ENCODE measurements at regions not wholly inside any gene's neighbourhood (a gene's known extent, or its start where the extent isn't known, plus 50 kb on each side); places are given as distances from the start of the nearest gene placed in this dataset.

DNA sequence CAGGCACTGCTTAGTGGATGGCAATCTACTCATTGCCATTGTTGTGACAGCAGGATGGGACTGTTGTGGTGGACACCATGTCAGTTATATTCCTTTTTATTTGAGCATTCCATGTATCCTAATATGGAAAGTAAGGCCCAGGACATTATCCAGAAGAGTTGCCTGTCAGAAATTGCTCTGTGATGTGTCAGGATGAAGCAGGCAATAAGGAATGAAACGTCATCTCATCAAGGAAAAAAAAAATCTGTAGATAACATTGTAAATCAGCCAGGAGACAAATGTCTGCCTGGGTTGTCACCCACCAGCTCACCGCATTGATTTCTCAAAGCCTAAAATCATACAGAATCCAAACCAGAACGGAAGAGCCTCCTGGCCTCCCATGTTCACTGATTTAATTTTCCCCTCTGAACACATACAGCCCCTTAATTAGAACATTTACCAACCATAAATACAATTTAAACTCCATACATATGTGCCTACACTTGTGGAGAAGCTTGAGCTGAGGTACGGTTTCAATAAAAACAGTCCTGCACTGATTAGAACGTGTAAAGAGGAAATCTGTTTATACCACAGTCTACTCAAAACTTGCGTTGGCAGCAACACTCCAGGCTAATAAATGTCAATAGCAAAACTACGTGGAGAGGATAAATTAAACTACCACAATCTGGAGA lies 73.9 kb downstream of the FOXD1 start:
- no peak for DNase-seq

- no peak for DNase-seq
These were observed 74.6 kb downstream of the FOXD1 start for GRCh38 chr5:73373814-73374510.

GRCh38 chr5:73370640-73371583 lies 77.7 kb downstream of the FOXD1 start:
- no peak for DNase-seq

- no peak for DNase-seq
These were observed 78.5 kb downstream of the FOXD1 start for GRCh38 chr5:73370095-73370494.

GRCh38 chr5:73369278-73369677 lies 79.3 kb downstream of the FOXD1 start:
- DNase-seq, result no peak

DNA sequence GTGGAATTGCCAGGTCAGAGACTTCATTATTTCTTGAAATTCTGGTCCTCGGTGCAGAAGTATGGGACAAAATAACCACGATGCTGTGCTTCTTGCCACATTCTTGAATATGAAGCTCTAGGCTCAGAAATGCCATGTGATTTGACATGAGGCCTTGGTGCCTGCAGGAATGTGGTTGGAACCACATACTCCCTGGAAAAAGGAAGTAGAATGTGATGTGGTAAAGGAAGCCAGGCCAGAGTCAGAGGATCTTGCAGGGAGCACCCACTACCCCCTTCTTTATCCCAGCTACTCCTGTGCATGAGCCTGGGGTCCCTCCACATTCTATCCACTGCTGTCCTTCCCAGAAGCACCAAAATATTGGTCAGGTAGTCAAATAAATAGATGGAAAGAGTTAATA lies 80.9 kb downstream of the FOXD1 start:
- no peak for DNase-seq

DNA sequence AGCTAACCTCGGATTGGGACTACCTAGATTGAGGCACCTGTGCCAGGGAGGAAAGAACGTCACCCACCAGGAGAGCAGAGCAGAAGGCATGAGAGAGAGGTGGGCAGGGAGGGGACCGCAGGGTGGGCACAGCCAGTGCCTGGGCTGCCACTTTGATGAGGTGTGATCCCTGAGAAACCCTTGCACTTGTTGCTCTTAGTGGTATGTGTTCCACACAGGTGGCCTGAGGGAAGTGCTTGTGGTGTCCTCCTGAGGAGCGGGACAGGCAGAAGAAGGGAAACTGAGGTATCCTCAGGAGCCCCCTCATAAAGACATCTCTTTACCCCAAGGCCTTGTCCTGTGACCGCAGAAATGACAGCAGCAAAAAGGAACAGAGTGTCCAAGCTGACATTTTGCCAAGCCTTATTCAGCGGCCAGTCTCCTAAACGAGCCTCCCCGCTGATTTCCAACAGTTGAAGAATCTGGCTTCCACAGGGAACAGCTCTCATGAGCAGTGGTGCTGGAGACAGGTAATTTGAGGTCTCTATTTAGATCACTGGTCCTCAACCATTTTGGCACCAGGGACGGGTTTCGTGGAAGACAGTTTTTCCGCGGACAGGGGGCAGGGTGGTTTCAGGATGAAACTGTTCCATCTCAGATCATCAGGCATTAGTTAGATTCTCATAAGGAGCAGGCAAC lies 82.4 kb downstream of the FOXD1 start:
- no peak for DNase-seq

- no peak for DNase-seq
These were observed 83.2 kb downstream of the FOXD1 start for GRCh38 chr5:73365301-73365853.

DNA sequence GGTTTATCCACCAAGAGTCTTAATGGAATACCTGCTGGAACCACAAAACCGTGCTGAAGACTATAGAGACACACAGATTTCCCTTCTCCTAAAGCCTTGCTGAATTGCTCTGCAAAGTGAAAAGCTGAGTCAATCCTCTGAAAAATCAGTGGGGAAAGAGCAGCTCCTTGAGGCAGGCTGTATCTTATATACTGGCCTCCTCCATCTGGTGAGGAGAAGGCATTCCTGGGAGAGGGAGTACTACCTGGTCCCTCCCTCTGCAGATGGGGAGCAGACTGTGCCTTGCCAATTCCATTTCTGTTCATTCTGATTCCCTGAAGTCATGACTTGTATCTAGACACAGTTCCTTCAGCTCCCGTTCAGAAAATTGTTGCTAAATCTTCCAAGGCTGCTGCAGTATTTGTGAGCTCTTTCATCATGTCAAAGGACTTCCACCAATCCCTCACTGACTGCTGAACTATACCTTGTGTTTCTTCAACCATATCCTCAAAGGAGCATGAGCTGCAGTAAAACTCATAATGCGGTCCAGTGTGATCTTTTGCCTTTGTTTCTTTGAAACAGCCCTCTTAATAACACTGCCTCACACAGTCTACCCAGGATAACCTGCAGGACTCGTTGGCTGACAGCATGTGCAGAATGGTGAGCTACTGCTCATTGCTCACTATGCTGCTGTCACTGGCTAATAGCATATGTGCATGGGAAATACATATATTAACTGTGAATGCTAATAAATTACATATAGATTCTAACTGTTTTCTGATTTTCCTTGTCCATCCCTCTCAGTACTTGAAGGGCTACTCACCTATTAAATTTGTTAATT lies 84.5 kb downstream of the FOXD1 start:
- DNase-seq, result no peak

- no peak for DNase-seq
These were observed 89.2 kb downstream of the FOXD1 start for GRCh38 chr5:73359395-73359794.

DNA sequence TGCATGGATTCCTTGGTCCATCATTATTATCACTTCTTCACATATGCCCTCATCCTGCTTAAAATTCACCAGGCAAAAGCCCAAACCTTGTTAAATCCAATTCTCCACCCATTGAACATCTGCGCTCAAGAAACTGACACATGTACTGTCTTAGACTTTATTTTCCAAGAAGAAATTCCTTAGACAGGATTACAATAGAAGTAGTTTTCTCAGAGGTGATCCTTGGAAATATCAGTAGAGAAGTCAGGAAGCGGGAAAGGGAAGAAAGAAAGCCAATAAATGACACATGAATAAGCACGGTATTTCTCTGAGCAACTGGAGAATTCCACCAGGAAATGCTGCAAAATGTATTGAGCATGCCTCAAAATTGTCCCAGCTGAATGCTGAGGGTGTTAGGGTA lies 90.2 kb downstream of the FOXD1 start:
- DNase-seq, result no peak

DNA sequence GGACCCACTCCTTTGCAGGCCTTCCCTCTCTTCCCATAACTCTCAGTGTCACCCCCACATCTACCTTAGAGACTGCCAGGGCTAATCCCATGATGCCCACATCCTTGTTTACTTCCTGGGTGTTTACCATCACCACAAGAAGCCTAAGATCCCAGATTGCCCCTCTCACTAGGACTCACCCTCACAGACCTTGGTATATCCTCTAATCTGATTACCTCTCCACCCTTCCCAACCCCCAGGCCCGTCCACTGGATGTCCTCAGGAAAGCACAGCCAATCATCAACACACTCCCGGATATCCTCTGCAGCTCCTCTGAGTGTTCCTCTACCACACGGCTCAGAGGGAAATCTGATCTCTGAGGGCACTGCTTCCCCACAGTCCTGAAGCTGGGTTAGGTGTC lies 91.0 kb downstream of the FOXD1 start:
- DNase-seq, result no peak

- no peak for DNase-seq
These were observed 93.5 kb downstream of the FOXD1 start for GRCh38 chr5:73355108-73355507.

GRCh38 chr5:73354406-73354805 lies 94.2 kb downstream of the FOXD1 start:
- no peak for DNase-seq

DNA sequence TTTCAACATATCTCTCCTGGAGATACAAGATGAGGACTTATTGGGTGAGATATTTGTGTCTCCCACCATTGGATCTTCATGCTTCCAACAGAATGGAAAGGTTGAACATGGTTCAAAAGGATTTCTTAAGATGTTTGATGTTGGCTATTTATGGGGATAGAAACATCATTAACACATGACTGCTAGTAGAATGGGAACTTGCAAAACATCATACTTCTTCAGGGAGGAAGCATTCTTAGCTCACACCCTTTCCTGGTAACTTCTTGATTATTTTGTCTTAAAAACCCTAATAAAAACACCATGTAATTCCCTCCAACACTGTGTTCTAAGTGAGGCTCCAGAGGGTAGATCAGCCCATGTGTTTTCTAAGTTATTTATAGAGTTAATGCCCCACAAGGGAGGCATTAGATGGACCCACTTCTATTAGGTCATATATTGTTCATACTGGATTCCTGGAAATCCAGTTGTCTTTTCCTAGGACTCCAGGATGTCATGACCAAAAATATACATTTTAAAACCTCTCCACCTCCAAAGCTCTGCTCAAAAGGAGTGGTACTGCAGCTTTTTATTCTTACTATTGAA lies 95.8 kb downstream of the FOXD1 start:
- DNase-seq, result no peak

DNA sequence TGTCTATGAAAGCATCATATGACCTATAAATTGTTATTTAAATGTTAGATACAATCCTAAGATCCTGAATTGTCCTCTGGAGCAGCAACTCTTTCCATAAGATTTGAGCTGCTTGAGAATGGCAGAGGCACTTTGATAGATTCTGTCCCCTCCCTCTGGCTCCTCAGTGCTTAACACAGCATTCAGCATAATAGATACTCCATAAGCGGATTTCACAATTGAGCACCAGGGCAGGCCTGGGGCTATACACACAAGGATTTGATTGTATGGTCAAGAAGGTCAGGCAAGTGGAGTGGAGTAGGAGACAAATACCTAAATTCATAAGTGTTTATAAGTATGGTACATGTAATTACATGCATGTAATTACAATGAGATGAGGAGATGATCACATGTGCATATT lies 96.3 kb downstream of the FOXD1 start:
- no peak for DNase-seq

- no peak for DNase-seq
These were observed 97.0 kb downstream of the FOXD1 start for GRCh38 chr5:73351593-73351992.

- no peak for DNase-seq
These were observed 101.6 kb downstream of the FOXD1 start for GRCh38 chr5:73346878-73347408.

- DNase-seq, result no peak
These were observed 103.7 kb downstream of the FOXD1 start for GRCh38 chr5:73344835-73345234.

GRCh38 chr5:73339711-73340110 lies 108.9 kb downstream of the FOXD1 start:
- no peak for DNase-seq

Data from renal pelvis (tissue), 1 donor.